Smooth muscle cell (in vitro differentiated cells): ENCODE measurements at regions not wholly inside any gene's neighbourhood (a gene's known extent, or its start where the extent isn't known, plus 50 kb on each side); places are given as distances from the start of the nearest gene placed in this dataset.

Experiments
- DNase-seq: peaks from one replicate; lab custom pipeline; 2025; ENCODE audit not compliant: unreplicated experiment; lab: John Stamatoyannopoulos, UW
- H2AFZ ChIP-seq: fragments of 200-600 bp; sonication (generic); 2 replicates; pipeline ENCODE4 v1.6.0; 2016; ENCODE audit warnings: antibody characterized with exemption, low read depth, mild to moderate bottlenecking
- H3F3A ChIP-seq: fragments of 200-600 bp; sonication (generic); 2 replicates; pipeline ENCODE4 v1.6.0; 2017; ENCODE audit warnings: antibody characterized with exemption, low read depth
- H3K27ac ChIP-seq: fragments of 200-600 bp; sonication (generic); 2 replicates; pipeline ENCODE4 v1.5.1; 2016; ENCODE audit warnings: low read depth, mild to moderate bottlenecking
- H3K27me3 ChIP-seq: fragments of 200-600 bp; sonication (generic); 2 replicates; pipeline ENCODE4 v1.6.1; 2016; ENCODE audit warnings: low read depth, mild to moderate bottlenecking
- H3K36me3 ChIP-seq: fragments of 200-600 bp; sonication (generic); 2 replicates; pipeline ENCODE4 v1.5.1; 2016; ENCODE audit warnings: low read depth
- H3K4me1 ChIP-seq: fragments of 200-600 bp; sonication (generic); 2 replicates; pipeline ENCODE4 v1.5.1; 2016; ENCODE audit warnings: low read depth
- H3K4me2 ChIP-seq: fragments of 200-600 bp; sonication (generic); 2 replicates; pipeline ENCODE4 v1.6.0; 2016; ENCODE audit warnings: mild to moderate bottlenecking
- H3K4me3 ChIP-seq: fragments of 200-600 bp; sonication (generic); 2 replicates; pipeline ENCODE4 v1.5.1; 2016; ENCODE audit warnings: mild to moderate bottlenecking
- H3K79me2 ChIP-seq: fragments of 200-600 bp; sonication (generic); 2 replicates; pipeline ENCODE4 v1.6.0; 2016; ENCODE audit warnings: low read depth, mild to moderate bottlenecking
- H3K9ac ChIP-seq: fragments of 200-600 bp; sonication (generic); 2 replicates; pipeline ENCODE4 v1.6.0; 2016; ENCODE audit warnings: low read depth
- H3K9me3 ChIP-seq: fragments of 200-600 bp; sonication (generic); replicated peaks from 2 replicates; pipeline ENCODE4 v1.5.1; 2016; ENCODE audit warnings: low read depth
- H4K20me1 ChIP-seq: fragments of 200-600 bp; sonication (generic); 2 replicates; pipeline ENCODE4 v1.6.0; 2016; ENCODE audit warnings: low read depth
- WGBS: methylation state at CpG from one replicate; pipeline ENCODE4 v1.1.7; 2016; ENCODE audit warnings: low lambda C conversion rate; 5-methylcytosine and 5-hydroxymethylcytosine counted together
- TF ChIP-seq, protein P1 (sequence below): fragments of 200-600 bp; sonication (generic); IDR thresholded peaks from 2 replicates; pipeline ENCODE4 v1.5.1; 2017; ENCODE audit warnings: borderline replicate concordance, mild to moderate bottlenecking, antibody characterized with exemption; ENCODE audit not compliant: insufficient read depth, poor library complexity, severe bottlenecking

GRCh38 chr6:125678601-125679000 is 70.8 kb upstream of the HEY2 start:
- WGBS, result 52% methylated on average over 4 of the region's 4 CpGs

GRCh38 chr6:125679128-125679527 is 70.3 kb upstream of the HEY2 start:
- H3K4me2 ChIP-seq, result peak overlapping the region; percentile 77
- H3K27ac ChIP-seq, result peak overlapping the region; percentile 69
- no peaks in the 10 kb centered on the region for H4K20me1 ChIP-seq
- TF ChIP-seq, protein P1, sequence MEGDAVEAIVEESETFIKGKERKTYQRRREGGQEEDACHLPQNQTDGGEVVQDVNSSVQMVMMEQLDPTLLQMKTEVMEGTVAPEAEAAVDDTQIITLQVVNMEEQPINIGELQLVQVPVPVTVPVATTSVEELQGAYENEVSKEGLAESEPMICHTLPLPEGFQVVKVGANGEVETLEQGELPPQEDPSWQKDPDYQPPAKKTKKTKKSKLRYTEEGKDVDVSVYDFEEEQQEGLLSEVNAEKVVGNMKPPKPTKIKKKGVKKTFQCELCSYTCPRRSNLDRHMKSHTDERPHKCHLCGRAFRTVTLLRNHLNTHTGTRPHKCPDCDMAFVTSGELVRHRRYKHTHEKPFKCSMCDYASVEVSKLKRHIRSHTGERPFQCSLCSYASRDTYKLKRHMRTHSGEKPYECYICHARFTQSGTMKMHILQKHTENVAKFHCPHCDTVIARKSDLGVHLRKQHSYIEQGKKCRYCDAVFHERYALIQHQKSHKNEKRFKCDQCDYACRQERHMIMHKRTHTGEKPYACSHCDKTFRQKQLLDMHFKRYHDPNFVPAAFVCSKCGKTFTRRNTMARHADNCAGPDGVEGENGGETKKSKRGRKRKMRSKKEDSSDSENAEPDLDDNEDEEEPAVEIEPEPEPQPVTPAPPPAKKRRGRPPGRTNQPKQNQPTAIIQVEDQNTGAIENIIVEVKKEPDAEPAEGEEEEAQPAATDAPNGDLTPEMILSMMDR, result no peak
- H3K79me2 ChIP-seq, result no peaks in the 10 kb centered on the region
- no peak overlapping the region for H3K9ac ChIP-seq
- H3K36me3 ChIP-seq, result no peaks in the 10 kb centered on the region
- WGBS, result 32% methylated on average over 4 of the region's 4 CpGs
- no peak overlapping the region for H3K4me3 ChIP-seq
- H2AFZ ChIP-seq, result peak overlapping the region; percentile 76
- no peak for DNase-seq
- H3F3A ChIP-seq, result peaks cover 3% of the 10 kb centered on the region
- H3K27me3 ChIP-seq, result no peaks in the 10 kb centered on the region
- H3K9me3 ChIP-seq, result no peaks in the 10 kb centered on the region
- H3K4me1 ChIP-seq, result peaks cover 9% of the 10 kb centered on the region

More at GRCh38 chr6:125678601-125679000, 70.8 kb upstream of the HEY2 start:
- peak overlapping the region; percentile 46 for H2AFZ ChIP-seq
- no peaks in the 10 kb centered on the region for H3K9me3 ChIP-seq
- H3K27me3 ChIP-seq, result no peaks in the 10 kb centered on the region
- no peaks in the 10 kb centered on the region for H4K20me1 ChIP-seq
- no peaks in the 10 kb centered on the region for H3K36me3 ChIP-seq
- no peaks in the 10 kb centered on the region for H3K79me2 ChIP-seq
- DNase-seq, result no peak
- H3K4me1 ChIP-seq, result peaks cover 9% of the 10 kb centered on the region
- H3K9ac ChIP-seq, result no peak overlapping the region
- H3K4me2 ChIP-seq, result peak overlapping the region; percentile 77
- peak overlapping the region; percentile 69 for H3K27ac ChIP-seq
- TF ChIP-seq, protein P1, result no peak
- no peak overlapping the region for H3K4me3 ChIP-seq
- H3F3A ChIP-seq, result peaks cover 3% of the 10 kb centered on the region

DNA sequence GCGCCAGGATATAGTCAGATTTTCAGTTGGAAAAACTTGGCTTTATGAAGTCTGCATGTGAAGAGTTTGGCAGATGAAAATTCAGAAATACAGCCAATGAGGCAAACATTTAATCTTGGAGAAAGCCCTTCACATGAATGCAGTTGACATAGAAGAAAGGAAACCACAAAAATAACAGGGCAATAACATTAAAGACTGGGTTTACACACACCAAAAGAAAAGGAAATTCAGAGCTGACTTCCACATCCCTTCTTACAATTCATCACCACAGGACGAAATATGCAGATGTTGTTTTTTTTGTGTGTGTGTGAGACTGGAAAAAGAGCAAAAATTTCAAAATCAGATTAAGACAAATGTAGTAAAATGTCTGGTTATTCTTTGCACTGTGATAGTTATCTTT is 69.8 kb upstream of the HEY2 start:
- TF ChIP-seq, protein P1, result no peak
- peak overlapping the region; percentile 69 for H3K27ac ChIP-seq
- H3K27me3 ChIP-seq, result no peaks in the 10 kb centered on the region
- peaks cover 3% of the 10 kb centered on the region for H3F3A ChIP-seq
- no peaks in the 10 kb centered on the region for H3K9me3 ChIP-seq
- H3K4me3 ChIP-seq, result no peak overlapping the region
- WGBS, result 59% methylated on average over 2 of the region's 2 CpGs
- H3K4me1 ChIP-seq, result peaks cover 9% of the 10 kb centered on the region
- no peak for DNase-seq
- peak overlapping the region; percentile 77 for H3K4me2 ChIP-seq
- H3K9ac ChIP-seq, result no peak overlapping the region
- H3K79me2 ChIP-seq, result no peaks in the 10 kb centered on the region
- H2AFZ ChIP-seq, result peak overlapping the region; percentile 76
- no peaks in the 10 kb centered on the region for H4K20me1 ChIP-seq
- no peaks in the 10 kb centered on the region for H3K36me3 ChIP-seq

DNA sequence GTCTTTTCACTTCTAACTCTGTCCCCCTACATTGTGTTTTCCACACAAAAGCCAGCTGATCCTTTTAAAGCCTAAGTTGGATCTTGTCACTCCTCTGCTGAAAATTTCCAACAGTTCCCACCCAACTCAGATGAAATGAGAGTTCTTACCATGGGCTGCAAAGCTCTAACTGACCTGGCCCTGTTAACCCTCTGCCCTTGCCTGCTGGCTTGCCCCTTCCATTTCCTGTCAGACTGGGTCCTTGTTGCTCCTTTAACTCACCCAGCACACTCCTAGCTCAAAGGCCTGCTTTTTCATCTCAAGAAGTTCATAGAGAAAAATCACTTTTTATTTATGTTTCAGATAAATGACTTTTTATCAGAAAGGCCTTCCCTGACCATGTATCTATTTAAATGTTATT is 66.5 kb upstream of the HEY2 start:
- Histone ChIP-seq H3K9ac (no peak overlapping the region), H3K27ac (no peak overlapping the region), H3K9me3 (no peaks in the 10 kb centered on the region), H3K4me3 (no peak overlapping the region), H3K79me2 (no peaks in the 10 kb centered on the region), H3K36me3 (no peaks in the 10 kb centered on the region), H3K4me1 (peaks cover 9% of the 10 kb centered on the region), H3K4me2 (no peak overlapping the region), H3F3A (no peaks in the 10 kb centered on the region), H2AFZ (no peak overlapping the region), H4K20me1 (no peaks in the 10 kb centered on the region), H3K27me3 (no peaks in the 10 kb centered on the region)
- TF ChIP-seq, protein P1, result no peak
- DNase-seq, result no peak
